Psoas muscle (tissue), 7 donors: ENCODE measurements at regions not wholly inside any gene's neighbourhood (a gene's known extent, or its start where the extent isn't known, plus 50 kb on each side); places are given as distances from the start of the nearest gene placed in this dataset.

ENCODE experiments used
- ATAC-seq, 4 donors: fragments of 200-7000 bp; cut with Tn5 transposase; one replicate each; pipeline ENCODE4 v1.9.1; 2020; ENCODE audit warnings: moderate library complexity in 3 of 4, mild to moderate bottlenecking in 2 of 4
- DNase-seq, 2 donors: peaks; one replicate each; pipeline ENCODE4 v3.0.0-alpha.2; 2020
- H3K27ac ChIP-seq: fragments of 200-600 bp; one replicate; pipeline ENCODE4 v1.8.0; 2022
- H3K27me3 ChIP-seq, 3 donors: fragments of 200-600 bp in 1 of 3; one replicate each; pipeline versions ENCODE4 v1.6.1 to v1.8.0; 2013 to 2022; ENCODE audit warnings: low read length in 2 of 3, mild to moderate bottlenecking in 2 of 3, moderate library complexity in 1 of 3; ENCODE audit not compliant: insufficient read depth in 3 of 3
- H3K36me3 ChIP-seq, 2 donors: fragments of 200-600 bp in 1 of 2; one replicate each; pipeline versions ENCODE4 v1.6.1 to v1.8.0; 2013 to 2022; ENCODE audit warnings: low read depth in 1 of 2, mild to moderate bottlenecking in 1 of 2, moderate library complexity in 1 of 2; ENCODE audit not compliant: insufficient read depth in 1 of 2
- H3K4me1 ChIP-seq: fragments of 200-600 bp; one replicate; pipeline ENCODE4 v1.8.0; 2022
- H3K4me3 ChIP-seq: fragments of 200-600 bp; one replicate; pipeline ENCODE4 v1.8.0; 2022; ENCODE audit warnings: mild to moderate bottlenecking
- H3K9me3 ChIP-seq: fragments of 200-600 bp; one replicate; pipeline ENCODE4 v1.8.0; 2022
- WGBS, 3 donors: extraction: QIAGEN DNeasy Blood & Tissue Kit; methylation state at CpG; one replicate each; pipeline versions ENCODE4 v1.1.6 to v1.1.7; 2013; 5-methylcytosine and 5-hydroxymethylcytosine counted together
- intact Hi-C, 2 donors: fragments of 100-400 bp; cut with DNase I; formaldehyde crosslinking; loops; one replicate each; pipeline versions ENCODE4 v1.11.0 to v1.14.2; 2022
- TF ChIP-seq, protein P1 (sequence below): fragments of 200-600 bp; IDR thresholded peaks from one replicate; pipeline ENCODE4 v1.8.0; 2022; ENCODE audit warnings: antibody characterized with exemption
- donor health status: healthy with polysubstance abuse.
- donor health status: DM: no; HTN: no; CAD: no; lungs with moderate emphysema.
- donor health status: Bipolar disorder and iron deficiency.
- donor health status: healthy.
- donor health status: DM: yes; HTN: yes; CAD: no.
- donor health status: DM: no; HTN: no; CAD: no.
- donor health status: DM: yes; HTN: yes; CAD: no.

- intact Hi-C loops, result no loop called here
- no peak for ATAC-seq
- Histone ChIP-seq H3K27ac (no peak overlapping the region), H3K4me3 (no peak overlapping the region), H3K9me3 (no peaks in the 10 kb centered on the region), H3K27me3 (no peaks in the 10 kb centered on the region), H3K36me3 (no peaks in the 10 kb centered on the region), H3K4me1 (no peaks in the 10 kb centered on the region)
- TF ChIP-seq, protein P1, sequence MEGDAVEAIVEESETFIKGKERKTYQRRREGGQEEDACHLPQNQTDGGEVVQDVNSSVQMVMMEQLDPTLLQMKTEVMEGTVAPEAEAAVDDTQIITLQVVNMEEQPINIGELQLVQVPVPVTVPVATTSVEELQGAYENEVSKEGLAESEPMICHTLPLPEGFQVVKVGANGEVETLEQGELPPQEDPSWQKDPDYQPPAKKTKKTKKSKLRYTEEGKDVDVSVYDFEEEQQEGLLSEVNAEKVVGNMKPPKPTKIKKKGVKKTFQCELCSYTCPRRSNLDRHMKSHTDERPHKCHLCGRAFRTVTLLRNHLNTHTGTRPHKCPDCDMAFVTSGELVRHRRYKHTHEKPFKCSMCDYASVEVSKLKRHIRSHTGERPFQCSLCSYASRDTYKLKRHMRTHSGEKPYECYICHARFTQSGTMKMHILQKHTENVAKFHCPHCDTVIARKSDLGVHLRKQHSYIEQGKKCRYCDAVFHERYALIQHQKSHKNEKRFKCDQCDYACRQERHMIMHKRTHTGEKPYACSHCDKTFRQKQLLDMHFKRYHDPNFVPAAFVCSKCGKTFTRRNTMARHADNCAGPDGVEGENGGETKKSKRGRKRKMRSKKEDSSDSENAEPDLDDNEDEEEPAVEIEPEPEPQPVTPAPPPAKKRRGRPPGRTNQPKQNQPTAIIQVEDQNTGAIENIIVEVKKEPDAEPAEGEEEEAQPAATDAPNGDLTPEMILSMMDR, result no peak
- DNase-seq, result no peak
- WGBS, 3 donors, result 90 to 91% (median 90%) methylated on average over 2 of the region's 2 CpGs
Measured at GRCh38 chr21:35373998-35374397, 324.9 kb upstream of the RUNX1 start.

DNA sequence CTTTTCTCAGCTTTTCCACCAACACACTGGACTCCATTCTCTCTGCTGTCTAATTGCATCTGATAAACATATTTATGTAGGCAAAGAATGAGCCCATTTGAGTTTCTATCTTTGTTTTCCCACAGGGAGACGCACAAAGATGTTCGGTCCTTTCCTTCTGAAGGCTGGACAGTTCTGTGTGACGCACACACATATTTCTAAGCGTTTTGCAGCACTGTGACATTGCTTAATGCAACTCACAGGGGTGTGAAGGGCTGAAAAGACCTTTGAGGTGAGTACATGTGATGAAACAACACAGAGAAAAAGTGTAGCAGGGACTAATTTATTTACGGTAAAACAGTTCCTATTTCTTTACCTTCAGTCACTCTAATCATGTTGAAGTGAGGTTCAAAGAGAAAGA lies 323.1 kb upstream of the RUNX1 start:
- peaks cover 5% of the 10 kb centered on the region for H3K4me1 ChIP-seq

DNA sequence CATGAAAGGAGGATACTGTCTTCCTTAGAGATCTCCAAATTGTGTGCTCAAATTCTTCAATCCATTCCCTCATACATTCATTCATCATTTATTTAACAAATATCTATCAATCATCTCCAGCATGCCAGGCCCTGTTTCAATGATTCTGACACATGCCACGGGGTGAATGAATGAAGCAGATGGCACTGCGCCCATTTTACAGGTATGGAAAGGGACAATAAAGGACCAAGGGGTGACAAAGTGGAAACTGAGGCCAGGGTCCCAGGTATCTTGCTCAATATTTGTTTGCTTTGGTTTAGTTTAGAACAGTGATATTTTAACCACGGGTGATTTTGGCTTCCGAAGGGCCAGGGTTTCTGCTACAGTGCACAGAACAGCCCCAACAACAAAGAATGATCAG lies 321.6 kb upstream of the RUNX1 start:
- intact Hi-C loops, result no loop called here
- no peak overlapping the region for H3K4me3 ChIP-seq
- H3K27me3 ChIP-seq, result no peaks in the 10 kb centered on the region
- DNase-seq, result no peak
- no peaks in the 10 kb centered on the region for H3K36me3 ChIP-seq
- H3K9me3 ChIP-seq, result no peaks in the 10 kb centered on the region
- H3K27ac ChIP-seq, result no peak overlapping the region
- 89 to 90% (median 89%) methylated on average over 4 of the region's 4 CpGs for WGBS, 3 donors
- ATAC-seq, result no peak
- peaks cover 17% of the 10 kb centered on the region for H3K4me1 ChIP-seq
- TF ChIP-seq, protein P1, result no peak

More for the DNA sequence above, 323.1 kb upstream of the RUNX1 start:
- Histone ChIP-seq H3K4me3 (no peak overlapping the region), H3K9me3 (no peaks in the 10 kb centered on the region), H3K27ac (no peak overlapping the region), H3K36me3 (no peaks in the 10 kb centered on the region), H3K27me3 (no peaks in the 10 kb centered on the region)
- ATAC-seq (no peak), DNase-seq (no peak)
- 81 to 88% (median 83%) methylated on average over 5 of the region's 5 CpGs for WGBS, 3 donors
- TF ChIP-seq, protein P1, result no peak
- intact Hi-C loops, result no loop called here

GRCh38 chr21:35370071-35370470 lies 321.0 kb upstream of the RUNX1 start:
- WGBS, 3 donors, result 96 to 98% (median 96%) methylated on average over 3 of the region's 3 CpGs
- no peak overlapping the region for H3K4me3 ChIP-seq

GRCh38 chr21:35368326-35368725 lies 319.2 kb upstream of the RUNX1 start:
- Histone ChIP-seq H3K27ac (peak overlapping the region; percentile 89), H3K27me3 (no peaks in the 10 kb centered on the region), H3K9me3 (no peaks in the 10 kb centered on the region), H3K36me3 (no peaks in the 10 kb centered on the region), H3K4me1 (peaks cover 22% of the 10 kb centered on the region), H3K4me3 (no peak overlapping the region)
- intact Hi-C loops, result loop anchor here (10.0 kb wide), 3 partner anchors 104 to 324 kb away; partner anchors contain the start of gene RUNX1 (in 1 of the 2)
- DNase-seq, result no peak
- ATAC-seq, result no peak
- 84 to 91% (median 91%) methylated on average over 3 of the region's 3 CpGs for WGBS, 3 donors
- TF ChIP-seq, protein P1, result no peak

More at GRCh38 chr21:35370071-35370470, 321.0 kb upstream of the RUNX1 start:
- Histone ChIP-seq H3K9me3 (no peaks in the 10 kb centered on the region), H3K27ac (no peak overlapping the region), H3K27me3 (no peaks in the 10 kb centered on the region), H3K36me3 (no peaks in the 10 kb centered on the region), H3K4me1 (peaks cover 22% of the 10 kb centered on the region)
- ATAC-seq, result no peak
- DNase-seq, result no peak
- TF ChIP-seq, protein P1, result no peak
- intact Hi-C loops, result no loop called here
